ENCODE measurements at regions not wholly inside any gene's neighbourhood (a gene's known extent, or its start where the extent isn't known, plus 50 kb on each side); places are given as distances from the start of the nearest gene placed in this dataset.

DNA sequence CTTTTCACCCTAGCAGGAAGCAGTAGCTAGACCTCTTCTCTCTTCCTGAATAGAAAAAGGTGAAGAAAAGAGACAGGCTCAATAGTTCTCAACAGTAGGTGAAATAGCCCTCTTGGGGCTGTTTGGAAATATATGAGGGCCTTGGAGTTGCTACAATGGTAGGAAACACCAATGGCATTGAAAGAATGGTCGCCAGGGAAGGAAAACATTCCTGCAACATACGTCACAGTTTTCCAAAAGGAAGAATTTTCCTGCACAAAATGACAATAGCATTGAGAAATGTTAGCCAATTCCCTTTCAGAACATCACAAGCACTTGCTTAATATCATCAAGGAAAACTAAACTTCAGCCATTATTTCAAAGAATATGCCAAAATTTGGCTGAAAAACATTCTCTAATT, 484.5 kb downstream of the IGSF11 start:
- Histone ChIP-seq H3K27me3 (ENCODE audit: control insufficient read depth, insufficient read depth, low read length) (peaks cover 1% of the 10 kb centered on the region), H3K9me3 (ENCODE audit: control insufficient read depth, low read length) (no peaks in the 10 kb centered on the region), H3K36me3 (ENCODE audit: control insufficient read depth, insufficient read depth, low read length) (no peaks in the 10 kb centered on the region), H3K9ac (ENCODE audit: low read length) (no peak overlapping the region), H3K4me1 (ENCODE audit: control insufficient read depth, insufficient read depth, low read length) (peaks cover under 1% of the 10 kb centered on the region), H3K4me3 (ENCODE audit: low read length) (no peak overlapping the region)

DNA sequence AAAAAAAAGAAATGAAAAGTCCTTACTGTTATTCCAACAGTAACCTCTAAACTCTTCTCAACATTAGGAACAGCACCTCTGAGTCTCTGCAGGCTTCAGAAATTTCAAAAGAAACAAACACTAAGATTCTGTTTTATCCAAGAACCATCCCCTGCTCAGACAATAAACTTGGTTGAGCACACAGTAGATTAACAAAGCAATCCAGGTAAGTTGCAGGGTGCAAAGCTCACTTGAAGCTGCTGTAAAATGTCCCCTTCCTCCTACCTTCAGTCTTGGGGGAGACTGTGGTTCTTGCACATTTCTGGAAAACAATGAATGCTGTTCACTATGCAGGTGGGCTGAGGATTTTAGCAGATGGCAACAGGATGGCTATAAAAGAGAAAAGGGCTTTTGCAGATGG, 484.1 kb downstream of the IGSF11 start:
- no peak overlapping the region for H3K4me3 ChIP-seq (ENCODE audit: low read length)
- H3K36me3 ChIP-seq (ENCODE audit: control insufficient read depth, insufficient read depth, low read length), result no peaks in the 10 kb centered on the region
- no peaks in the 10 kb centered on the region for H3K4me1 ChIP-seq (ENCODE audit: control insufficient read depth, insufficient read depth, low read length)
- H3K9ac ChIP-seq (ENCODE audit: low read length), result no peak overlapping the region
- H3K9me3 ChIP-seq (ENCODE audit: control insufficient read depth, low read length), result no peaks in the 10 kb centered on the region
- H3K27me3 ChIP-seq (ENCODE audit: control insufficient read depth, insufficient read depth, low read length), result peaks cover 3% of the 10 kb centered on the region

DNA sequence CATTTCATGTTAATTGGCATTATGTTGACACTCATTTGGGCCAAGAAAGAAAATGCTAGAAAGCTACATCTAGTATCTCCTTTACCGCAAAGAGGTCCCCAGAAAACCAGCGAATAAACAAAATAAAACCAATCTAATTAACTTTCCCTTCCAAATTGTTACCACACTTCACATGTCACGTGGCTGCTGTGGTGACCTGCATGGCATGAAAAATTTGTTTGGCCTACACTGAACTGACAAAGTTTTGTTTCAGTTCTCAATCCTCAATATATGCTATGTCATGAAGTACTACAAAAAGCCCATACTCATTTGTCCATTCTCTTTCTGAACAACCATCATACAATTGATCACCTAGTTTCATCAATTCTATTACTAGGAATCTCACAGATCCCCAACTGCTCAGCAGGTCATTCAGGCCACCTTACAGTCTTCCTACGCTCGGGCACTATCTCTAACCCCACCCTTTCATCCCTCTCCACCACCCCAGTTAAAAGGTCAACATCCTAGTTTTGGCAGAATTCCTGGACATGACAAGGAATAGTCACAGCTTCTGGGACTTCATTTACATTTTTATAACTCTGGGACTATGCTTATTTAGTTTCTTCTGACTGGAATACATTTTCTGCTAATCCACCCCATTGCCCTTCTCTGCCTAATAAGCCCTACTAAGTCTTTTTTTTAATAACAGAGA, 480.4 kb downstream of the IGSF11 start:
- H3K27me3 ChIP-seq (ENCODE audit: control insufficient read depth, insufficient read depth, low read length), result peaks cover 3% of the 10 kb centered on the region

DNA sequence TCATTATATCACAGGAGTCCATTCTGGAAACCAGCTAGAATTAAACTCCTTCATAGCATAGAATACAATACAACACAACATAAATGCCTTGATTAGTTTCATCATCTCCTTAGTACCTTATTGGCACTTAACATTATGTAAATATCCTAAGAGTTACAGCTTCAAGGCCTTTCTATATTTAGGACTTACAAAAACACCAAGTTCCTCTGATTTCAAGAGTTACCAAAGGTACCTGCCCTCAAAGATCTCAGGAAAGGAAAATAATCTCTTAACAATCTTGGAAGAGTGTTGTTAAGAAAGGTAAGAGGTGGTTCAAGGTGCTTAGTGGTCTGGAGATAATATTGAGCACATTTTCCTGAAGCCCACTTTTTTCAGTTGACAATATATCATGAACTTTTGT, 477.7 kb downstream of the IGSF11 start:
- Histone ChIP-seq H3K36me3 (ENCODE audit: control insufficient read depth, insufficient read depth, low read length) (no peaks in the 10 kb centered on the region), H3K27me3 (ENCODE audit: control insufficient read depth, insufficient read depth, low read length) (peaks cover 3% of the 10 kb centered on the region), H3K4me1 (ENCODE audit: control insufficient read depth, insufficient read depth, low read length) (no peaks in the 10 kb centered on the region), H3K9me3 (ENCODE audit: control insufficient read depth, low read length) (no peaks in the 10 kb centered on the region), H3K4me3 (ENCODE audit: low read length) (no peak overlapping the region), H3K9ac (ENCODE audit: low read length) (no peak overlapping the region)

More for the DNA sequence above, 480.4 kb downstream of the IGSF11 start:
- Histone ChIP-seq H3K4me1 (ENCODE audit: control insufficient read depth, insufficient read depth, low read length) (no peaks in the 10 kb centered on the region), H3K4me3 (ENCODE audit: low read length) (no peak overlapping the region), H3K9ac (ENCODE audit: low read length) (no peak overlapping the region), H3K36me3 (ENCODE audit: control insufficient read depth, insufficient read depth, low read length) (no peaks in the 10 kb centered on the region), H3K9me3 (ENCODE audit: control insufficient read depth, low read length) (no peaks in the 10 kb centered on the region)

- H3K9ac ChIP-seq (ENCODE audit: low read length), result no peak overlapping the region
- peaks cover 3% of the 10 kb centered on the region for H3K27me3 ChIP-seq (ENCODE audit: control insufficient read depth, insufficient read depth, low read length)
- H3K9me3 ChIP-seq (ENCODE audit: control insufficient read depth, low read length), result no peaks in the 10 kb centered on the region
- H3K36me3 ChIP-seq (ENCODE audit: control insufficient read depth, insufficient read depth, low read length), result no peaks in the 10 kb centered on the region
- H3K4me3 ChIP-seq (ENCODE audit: low read length), result no peak overlapping the region
- no peaks in the 10 kb centered on the region for H3K4me1 ChIP-seq (ENCODE audit: control insufficient read depth, insufficient read depth, low read length)
Measured at GRCh38 chr3:118557513-118557912, 477.1 kb downstream of the IGSF11 start.

DNA sequence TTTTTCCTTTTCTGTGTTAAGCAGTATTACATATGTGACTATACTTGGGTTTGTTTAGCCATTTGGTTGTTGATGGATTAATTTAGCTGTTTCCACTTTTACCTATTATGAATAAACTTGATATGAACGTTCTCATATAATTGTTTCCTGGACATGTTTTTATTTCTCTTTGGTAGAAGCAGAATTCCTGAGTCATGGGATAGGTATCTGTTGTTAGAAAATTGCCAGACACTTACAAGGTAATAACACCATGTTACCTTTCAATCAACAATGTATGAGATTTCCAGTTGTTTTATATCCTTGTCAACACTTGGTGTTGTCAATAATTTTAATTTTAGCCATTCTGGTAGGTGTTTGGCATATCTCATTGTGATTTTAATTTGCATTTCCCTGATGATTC, 475.4 kb downstream of the IGSF11 start:
- H3K4me1 ChIP-seq (ENCODE audit: control insufficient read depth, insufficient read depth, low read length), result no peaks in the 10 kb centered on the region
- no peaks in the 10 kb centered on the region for H3K9me3 ChIP-seq (ENCODE audit: control insufficient read depth, low read length)
- H3K36me3 ChIP-seq (ENCODE audit: control insufficient read depth, insufficient read depth, low read length), result no peaks in the 10 kb centered on the region
- H3K27me3 ChIP-seq (ENCODE audit: control insufficient read depth, insufficient read depth, low read length), result peaks cover 3% of the 10 kb centered on the region
- no peak overlapping the region for H3K9ac ChIP-seq (ENCODE audit: low read length)
- no peak overlapping the region for H3K4me3 ChIP-seq (ENCODE audit: low read length)

DNA sequence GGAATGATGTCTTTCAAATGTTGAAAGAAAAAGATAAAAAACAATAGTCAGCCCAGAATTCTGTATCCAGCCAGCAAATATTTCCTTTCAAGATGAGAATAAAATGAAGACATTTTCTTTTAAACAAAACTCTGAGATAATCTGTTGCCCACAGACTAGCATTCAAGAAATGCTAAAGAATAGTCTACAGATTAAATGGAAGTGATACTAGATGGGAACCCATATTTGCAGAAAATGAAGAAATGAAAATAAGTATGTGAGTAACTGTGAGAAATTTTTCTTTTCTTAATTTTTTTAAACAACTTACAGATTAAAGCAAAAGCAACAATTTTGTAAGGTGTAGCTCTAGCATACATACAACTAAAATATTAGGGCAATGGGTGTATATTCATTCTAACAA, 469.8 kb downstream of the IGSF11 start:
- H3K9me3 ChIP-seq (ENCODE audit: control insufficient read depth, low read length), result no peaks in the 10 kb centered on the region
- no peak overlapping the region for H3K4me3 ChIP-seq (ENCODE audit: low read length)
- H3K36me3 ChIP-seq (ENCODE audit: control insufficient read depth, insufficient read depth, low read length), result no peaks in the 10 kb centered on the region
- H3K4me1 ChIP-seq (ENCODE audit: control insufficient read depth, insufficient read depth, low read length), result no peaks in the 10 kb centered on the region
- no peaks in the 10 kb centered on the region for H3K27me3 ChIP-seq (ENCODE audit: control insufficient read depth, insufficient read depth, low read length)
- H3K9ac ChIP-seq (ENCODE audit: low read length), result no peak overlapping the region

DNA sequence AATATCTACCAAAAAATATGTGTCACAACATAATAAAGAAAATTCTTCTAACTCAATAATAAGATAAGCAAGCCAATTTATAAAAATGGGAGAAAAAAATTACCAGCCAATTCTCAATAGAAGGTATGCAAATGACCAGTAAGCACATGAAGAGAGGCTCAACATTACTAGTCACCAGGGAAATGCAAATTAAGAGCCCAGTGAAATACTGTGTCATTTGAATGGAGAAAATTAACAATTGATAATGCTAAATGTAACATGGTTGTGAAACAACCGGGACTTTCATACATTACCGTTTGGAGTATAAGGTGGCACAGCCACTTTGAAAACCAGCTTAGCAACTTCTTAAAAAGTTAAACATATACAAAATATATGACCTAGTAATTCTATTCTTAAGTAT, 460.7 kb downstream of the IGSF11 start:
- no peaks in the 10 kb centered on the region for H3K4me1 ChIP-seq (ENCODE audit: control insufficient read depth, insufficient read depth, low read length)
- no peaks in the 10 kb centered on the region for H3K27me3 ChIP-seq (ENCODE audit: control insufficient read depth, insufficient read depth, low read length)
- no peaks in the 10 kb centered on the region for H3K9me3 ChIP-seq (ENCODE audit: control insufficient read depth, low read length)
- H3K36me3 ChIP-seq (ENCODE audit: control insufficient read depth, insufficient read depth, low read length), result no peaks in the 10 kb centered on the region
- no peak overlapping the region for H3K9ac ChIP-seq (ENCODE audit: low read length)
- H3K4me3 ChIP-seq (ENCODE audit: low read length), result no peak overlapping the region

DNA sequence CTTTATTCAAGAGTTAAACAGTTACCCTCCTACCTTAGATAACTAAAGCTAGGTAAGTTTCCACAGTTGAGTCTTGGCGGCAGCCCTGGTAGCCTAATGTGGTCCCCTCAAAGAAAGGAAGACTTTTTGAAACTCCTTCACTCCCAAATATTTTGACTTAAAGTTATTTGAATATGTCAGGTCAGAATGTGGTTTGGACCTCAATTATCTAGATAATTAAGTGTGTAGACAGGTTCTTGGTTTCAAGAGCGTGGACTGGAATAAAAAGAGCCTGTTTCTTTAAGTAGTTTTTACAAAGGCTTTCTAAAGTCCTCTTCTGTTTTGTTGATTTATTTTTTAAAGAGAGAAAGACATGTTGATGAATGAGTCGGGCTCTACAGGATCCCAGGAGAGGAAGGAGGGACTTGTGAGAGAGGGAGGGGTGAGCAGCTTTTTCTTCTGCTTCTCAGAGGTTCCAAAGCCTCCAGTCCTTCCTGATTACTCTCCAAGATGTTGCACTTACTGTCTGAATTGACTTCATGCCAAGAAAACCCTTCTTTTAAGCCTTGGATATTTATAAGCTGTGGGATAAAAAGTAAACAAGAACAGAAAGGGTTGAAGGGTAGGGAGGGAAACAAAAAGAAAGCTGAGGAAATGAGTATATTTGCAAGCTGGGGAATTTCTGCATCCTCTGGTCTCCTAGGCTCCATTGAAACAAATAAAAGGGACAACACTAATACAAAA, 457.4 kb downstream of the IGSF11 start:
- H3K36me3 ChIP-seq (ENCODE audit: control insufficient read depth, insufficient read depth, low read length), result no peaks in the 10 kb centered on the region
- no peaks in the 10 kb centered on the region for H3K4me1 ChIP-seq (ENCODE audit: control insufficient read depth, insufficient read depth, low read length)
- no peaks in the 10 kb centered on the region for H3K27me3 ChIP-seq (ENCODE audit: control insufficient read depth, insufficient read depth, low read length)
- no peak overlapping the region for H3K9ac ChIP-seq (ENCODE audit: low read length)
- H3K4me3 ChIP-seq (ENCODE audit: low read length), result no peak overlapping the region
- no peaks in the 10 kb centered on the region for H3K9me3 ChIP-seq (ENCODE audit: control insufficient read depth, low read length)

DNA sequence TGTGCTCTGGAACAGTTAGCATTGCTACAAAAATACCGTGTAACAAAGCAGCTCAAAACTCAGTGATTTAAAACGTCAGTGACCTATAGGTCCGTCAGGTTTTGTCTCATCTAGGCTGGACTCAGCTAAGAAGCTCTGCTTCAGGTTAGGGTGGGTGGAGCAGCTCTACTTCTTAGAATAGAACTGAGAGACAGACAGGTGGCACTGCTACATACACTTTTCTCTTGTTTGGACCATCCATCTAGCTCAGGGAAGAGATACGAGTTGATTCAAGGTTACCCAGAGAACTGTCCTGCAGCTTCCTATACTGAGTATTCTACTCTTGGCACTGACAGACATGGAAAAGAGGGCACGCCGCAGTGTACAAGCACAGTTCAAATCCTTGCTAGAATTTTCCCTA, 456.1 kb downstream of the IGSF11 start:
- H3K4me3 ChIP-seq (ENCODE audit: low read length), result no peak overlapping the region
- no peaks in the 10 kb centered on the region for H3K27me3 ChIP-seq (ENCODE audit: control insufficient read depth, insufficient read depth, low read length)
- H3K4me1 ChIP-seq (ENCODE audit: control insufficient read depth, insufficient read depth, low read length), result no peaks in the 10 kb centered on the region
- H3K36me3 ChIP-seq (ENCODE audit: control insufficient read depth, insufficient read depth, low read length), result no peaks in the 10 kb centered on the region
- H3K9me3 ChIP-seq (ENCODE audit: control insufficient read depth, low read length), result no peaks in the 10 kb centered on the region
- H3K9ac ChIP-seq (ENCODE audit: low read length), result no peak overlapping the region

DNA sequence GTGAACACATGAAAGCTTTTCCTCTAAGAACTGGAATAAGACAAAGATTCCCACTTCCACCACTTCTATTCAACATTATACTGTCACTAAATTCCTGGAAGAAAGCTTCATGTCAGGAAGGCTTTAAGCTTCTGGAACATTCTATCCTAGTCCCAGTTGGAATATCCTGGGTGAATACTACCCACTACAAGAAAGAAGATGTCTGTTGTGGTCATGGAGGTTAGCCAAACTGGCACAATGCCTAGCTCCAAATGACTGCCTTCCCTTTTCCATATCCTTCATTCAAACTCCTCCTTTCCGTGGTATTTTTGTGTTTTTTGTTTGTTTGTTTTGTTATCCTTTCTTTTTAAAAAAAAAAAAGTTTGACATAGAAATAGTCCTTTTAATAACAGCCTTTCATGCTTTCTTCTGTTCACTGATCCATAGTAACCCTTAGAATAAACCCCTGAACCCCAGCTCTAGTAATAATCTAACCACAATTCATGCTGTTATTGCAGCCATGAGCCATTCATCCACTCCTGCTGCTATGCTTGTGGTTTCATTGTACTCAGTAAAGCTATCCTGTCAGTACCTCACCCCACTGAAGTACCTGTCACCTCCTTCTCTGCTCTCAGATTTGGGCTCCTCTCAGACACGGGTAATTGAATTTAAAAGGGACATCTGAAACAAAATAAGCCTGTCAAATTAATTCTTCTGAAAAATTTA, 447.5 kb downstream of the IGSF11 start:
- no peaks in the 10 kb centered on the region for H3K4me1 ChIP-seq (ENCODE audit: control insufficient read depth, insufficient read depth, low read length)
- H3K4me3 ChIP-seq (ENCODE audit: low read length), result no peak overlapping the region
- H3K9ac ChIP-seq (ENCODE audit: low read length), result no peak overlapping the region
- H3K27me3 ChIP-seq (ENCODE audit: control insufficient read depth, insufficient read depth, low read length), result no peaks in the 10 kb centered on the region
- H3K36me3 ChIP-seq (ENCODE audit: control insufficient read depth, insufficient read depth, low read length), result no peaks in the 10 kb centered on the region
- no peaks in the 10 kb centered on the region for H3K9me3 ChIP-seq (ENCODE audit: control insufficient read depth, low read length)

GRCh38 chr3:118587847-118588246, 446.8 kb downstream of the IGSF11 start:
- Histone ChIP-seq H3K27me3 (ENCODE audit: control insufficient read depth, insufficient read depth, low read length) (no peaks in the 10 kb centered on the region), H3K4me1 (ENCODE audit: control insufficient read depth, insufficient read depth, low read length) (no peaks in the 10 kb centered on the region), H3K9ac (ENCODE audit: low read length) (no peak overlapping the region), H3K4me3 (ENCODE audit: low read length) (no peak overlapping the region), H3K9me3 (ENCODE audit: control insufficient read depth, low read length) (no peaks in the 10 kb centered on the region), H3K36me3 (ENCODE audit: control insufficient read depth, insufficient read depth, low read length) (no peaks in the 10 kb centered on the region)

All from mucosa of stomach (tissue), 1 donor.